Prostate gland (tissue), 2 donors: ENCODE measurements at regions not wholly inside any gene's neighbourhood (a gene's known extent, or its start where the extent isn't known, plus 50 kb on each side); places are given as distances from the start of the nearest gene placed in this dataset.

Source experiments
- POLR2AphosphoS5 ChIP-seq: sonication (generic); formaldehyde crosslinking; IDR thresholded peaks from one replicate; pipeline ENCODE4 v1.6.1; 2017; ENCODE audit warnings: antibody characterized with exemption
- TF ChIP-seq, protein P1 (sequence below), 4 experiments: fragments of 200-600 bp in 2 of 4; fragments of 450-650 bp in 2 of 4; sonication (generic) in 2 of 4; IDR thresholded peaks; 1 replicate in 3 of 4; 2 replicates in 1 of 4; pipeline ENCODE4 v1.5.1; 2016 to 2019; ENCODE audit warnings: antibody characterized with exemption in 4 of 4, mild to moderate bottlenecking in 2 of 4, moderate library complexity in 2 of 4

GRCh38 chr3:73214846-73215245, 153.4 kb downstream of the EBLN2 start:
- TF ChIP-seq POLR2AphosphoS5 = no peak
- TF ChIP-seq, protein P1, sequence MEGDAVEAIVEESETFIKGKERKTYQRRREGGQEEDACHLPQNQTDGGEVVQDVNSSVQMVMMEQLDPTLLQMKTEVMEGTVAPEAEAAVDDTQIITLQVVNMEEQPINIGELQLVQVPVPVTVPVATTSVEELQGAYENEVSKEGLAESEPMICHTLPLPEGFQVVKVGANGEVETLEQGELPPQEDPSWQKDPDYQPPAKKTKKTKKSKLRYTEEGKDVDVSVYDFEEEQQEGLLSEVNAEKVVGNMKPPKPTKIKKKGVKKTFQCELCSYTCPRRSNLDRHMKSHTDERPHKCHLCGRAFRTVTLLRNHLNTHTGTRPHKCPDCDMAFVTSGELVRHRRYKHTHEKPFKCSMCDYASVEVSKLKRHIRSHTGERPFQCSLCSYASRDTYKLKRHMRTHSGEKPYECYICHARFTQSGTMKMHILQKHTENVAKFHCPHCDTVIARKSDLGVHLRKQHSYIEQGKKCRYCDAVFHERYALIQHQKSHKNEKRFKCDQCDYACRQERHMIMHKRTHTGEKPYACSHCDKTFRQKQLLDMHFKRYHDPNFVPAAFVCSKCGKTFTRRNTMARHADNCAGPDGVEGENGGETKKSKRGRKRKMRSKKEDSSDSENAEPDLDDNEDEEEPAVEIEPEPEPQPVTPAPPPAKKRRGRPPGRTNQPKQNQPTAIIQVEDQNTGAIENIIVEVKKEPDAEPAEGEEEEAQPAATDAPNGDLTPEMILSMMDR (IDR thresholded peaks at IDR 0.05) = no peak
